ENCODE measurements at regions not wholly inside any gene's neighbourhood (a gene's known extent, or its start where the extent isn't known, plus 50 kb on each side); places are given as distances from the start of the nearest gene placed in this dataset.

DNA sequence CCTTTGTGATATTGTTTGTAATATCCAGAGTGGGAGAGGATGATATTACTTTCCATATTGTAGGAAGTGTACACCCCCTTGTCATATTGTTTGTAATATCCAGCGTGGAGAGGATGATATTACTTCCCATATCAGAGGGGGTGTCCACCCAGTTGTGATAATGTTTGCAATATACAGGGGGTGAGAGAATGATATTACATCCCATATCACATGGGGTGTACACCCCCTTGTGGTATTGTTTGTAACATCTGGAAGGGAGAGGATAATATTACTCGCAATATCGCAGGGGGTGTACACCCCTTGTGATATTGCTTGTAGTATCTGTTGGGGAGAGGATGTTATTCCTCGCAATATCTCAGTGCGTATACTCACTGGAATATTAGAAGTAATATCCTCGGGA, 61.5 kb downstream of the PRSS23 start:
- ChIA-PET POLR2A (no interaction called here), CTCF (no interaction called here)
- TF ChIP-seq, protein P1, sequence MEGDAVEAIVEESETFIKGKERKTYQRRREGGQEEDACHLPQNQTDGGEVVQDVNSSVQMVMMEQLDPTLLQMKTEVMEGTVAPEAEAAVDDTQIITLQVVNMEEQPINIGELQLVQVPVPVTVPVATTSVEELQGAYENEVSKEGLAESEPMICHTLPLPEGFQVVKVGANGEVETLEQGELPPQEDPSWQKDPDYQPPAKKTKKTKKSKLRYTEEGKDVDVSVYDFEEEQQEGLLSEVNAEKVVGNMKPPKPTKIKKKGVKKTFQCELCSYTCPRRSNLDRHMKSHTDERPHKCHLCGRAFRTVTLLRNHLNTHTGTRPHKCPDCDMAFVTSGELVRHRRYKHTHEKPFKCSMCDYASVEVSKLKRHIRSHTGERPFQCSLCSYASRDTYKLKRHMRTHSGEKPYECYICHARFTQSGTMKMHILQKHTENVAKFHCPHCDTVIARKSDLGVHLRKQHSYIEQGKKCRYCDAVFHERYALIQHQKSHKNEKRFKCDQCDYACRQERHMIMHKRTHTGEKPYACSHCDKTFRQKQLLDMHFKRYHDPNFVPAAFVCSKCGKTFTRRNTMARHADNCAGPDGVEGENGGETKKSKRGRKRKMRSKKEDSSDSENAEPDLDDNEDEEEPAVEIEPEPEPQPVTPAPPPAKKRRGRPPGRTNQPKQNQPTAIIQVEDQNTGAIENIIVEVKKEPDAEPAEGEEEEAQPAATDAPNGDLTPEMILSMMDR (IDR thresholded peaks at IDR 0.05; ENCODE audit: low read depth, low read length), result no peak
- H3K9me3 ChIP-seq (ENCODE audit: control insufficient read depth, insufficient read depth, low read length), result no peaks in the 10 kb centered on the region
- no peaks in the 10 kb centered on the region for H3K27me3 ChIP-seq (ENCODE audit: control insufficient read depth, insufficient read depth, low read length)
- no peak for DNase-seq (ENCODE audit: low read depth, low spot score)
- H3K4me3 ChIP-seq (ENCODE audit: low read depth, low read length), result no peak overlapping the region
- H3K27ac ChIP-seq (ENCODE audit: low read depth, low read length), result no peak overlapping the region

DNA sequence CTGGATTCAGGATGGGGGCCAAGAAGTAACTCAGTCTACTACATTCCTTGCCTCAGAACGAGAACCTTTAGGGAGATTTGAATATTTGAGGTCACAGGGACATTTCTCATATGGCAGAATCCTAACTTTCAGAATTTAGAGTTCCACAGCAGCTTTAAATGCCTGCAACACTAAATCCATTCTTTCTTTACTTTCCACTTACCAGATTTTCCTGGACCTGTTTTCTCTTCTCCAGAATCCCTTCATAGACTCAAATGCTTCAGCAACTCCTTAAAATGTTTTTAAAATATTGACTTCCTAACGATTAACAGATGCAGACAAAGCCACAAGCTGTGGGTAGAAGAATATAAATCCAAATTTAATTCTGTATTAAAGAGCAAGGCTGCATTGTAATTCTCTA, 63.1 kb downstream of the PRSS23 start:
- Histone ChIP-seq H3K4me3 (ENCODE audit: low read depth, low read length) (no peak overlapping the region), H3K9me3 (ENCODE audit: control insufficient read depth, insufficient read depth, low read length) (no peaks in the 10 kb centered on the region), H3K27ac (ENCODE audit: low read depth, low read length) (no peak overlapping the region), H3K27me3 (ENCODE audit: control insufficient read depth, insufficient read depth, low read length) (no peaks in the 10 kb centered on the region)
- TF ChIP-seq, protein P1 (IDR thresholded peaks at IDR 0.05; ENCODE audit: low read depth, low read length), result no peak
- POLR2A ChIA-PET, result no interaction called here
- no peak for DNase-seq (ENCODE audit: low read depth, low spot score)
- CTCF ChIA-PET, result no interaction called here

- DNase-seq (ENCODE audit: low read depth, low spot score), result no peak
Measured at GRCh38 chr11:86865436-86865835, 65.1 kb downstream of the PRSS23 start.

DNA sequence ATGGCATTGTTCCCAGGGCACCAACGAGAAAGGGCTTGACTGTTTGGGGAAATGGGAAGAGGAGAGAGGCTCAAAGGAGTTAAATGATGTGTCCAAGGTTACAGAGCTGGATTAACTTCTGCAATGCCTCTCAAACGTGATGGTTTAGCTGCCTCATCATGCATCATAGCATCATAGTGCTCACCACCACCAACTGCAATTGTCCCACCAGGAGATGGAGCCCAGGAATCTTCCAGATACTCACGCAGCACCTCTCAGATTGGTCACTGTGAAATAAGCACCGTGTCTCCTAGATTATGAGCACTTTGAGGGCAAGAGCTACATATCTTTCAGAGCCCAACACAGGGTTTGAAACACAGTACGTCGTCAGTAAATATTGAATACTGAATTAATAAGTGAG, 69.2 kb downstream of the PRSS23 start:
- TF ChIP-seq, protein P1 (IDR thresholded peaks at IDR 0.05; ENCODE audit: low read depth, low read length), result no peak
- POLR2A ChIA-PET, result no interaction called here
- Histone ChIP-seq H3K4me3 (ENCODE audit: low read depth, low read length) (no peak overlapping the region), H3K9me3 (ENCODE audit: control insufficient read depth, insufficient read depth, low read length) (no peaks in the 10 kb centered on the region), H3K27me3 (ENCODE audit: control insufficient read depth, insufficient read depth, low read length) (no peaks in the 10 kb centered on the region), H3K27ac (ENCODE audit: low read depth, low read length) (no peak overlapping the region)
- CTCF ChIA-PET, result interaction anchor here (0.6 to 8.1 kb wide), 28 partner anchors 14 to 577 kb away, joined by 3 to 252 read pairs (median 4); no protein-coding TSS in a partner anchor
- DNase-seq (ENCODE audit: low read depth, low spot score), result no peak

More at GRCh38 chr11:86865436-86865835, 65.1 kb downstream of the PRSS23 start:
- Histone ChIP-seq H3K27ac (ENCODE audit: low read depth, low read length) (no peak overlapping the region), H3K27me3 (ENCODE audit: control insufficient read depth, insufficient read depth, low read length) (no peaks in the 10 kb centered on the region), H3K4me3 (ENCODE audit: low read depth, low read length) (no peak overlapping the region), H3K9me3 (ENCODE audit: control insufficient read depth, insufficient read depth, low read length) (no peaks in the 10 kb centered on the region)
- POLR2A ChIA-PET, result no interaction called here
- CTCF ChIA-PET, result no interaction called here
- TF ChIP-seq, protein P1 (IDR thresholded peaks at IDR 0.05; ENCODE audit: low read depth, low read length), result no peak

- POLR2A ChIA-PET, result no interaction called here
- H3K9me3 ChIP-seq (ENCODE audit: control insufficient read depth, insufficient read depth, low read length), result no peaks in the 10 kb centered on the region
- no peak overlapping the region for H3K27ac ChIP-seq (ENCODE audit: low read depth, low read length)
- H3K4me3 ChIP-seq (ENCODE audit: low read depth, low read length), result no peak overlapping the region
- CTCF ChIA-PET, result interaction anchor here (0.6 to 8.1 kb wide), 54 partner anchors 13 to 578 kb away, joined by 3 to 252 read pairs (median 4); no protein-coding TSS in a partner anchor
- TF ChIP-seq, protein P1 (IDR thresholded peaks at IDR 0.05; ENCODE audit: low read depth, low read length), result peak; percentile 87
- peak; percentile 27 for DNase-seq (ENCODE audit: low read depth, low spot score)
- H3K27me3 ChIP-seq (ENCODE audit: control insufficient read depth, insufficient read depth, low read length), result no peaks in the 10 kb centered on the region
Measured at GRCh38 chr11:86869966-86870570, 69.7 kb downstream of the PRSS23 start.
